B cell (primary cell): ENCODE measurements at regions not wholly inside any gene's neighbourhood (a gene's known extent, or its start where the extent isn't known, plus 50 kb on each side); places are given as distances from the start of the nearest gene placed in this dataset.

Experiments
- ATAC-seq: fragments of 200-7000 bp; cut with Tn5 transposase; one replicate; pipeline ENCODE4 v1.10.0; 2021; ENCODE audit warnings: low read depth, mild to moderate bottlenecking, moderate number of reproducible peaks, moderate library complexity
- CTCF ChIA-PET: fragments of 350-600 bp; sonication (Branson Sonifier 250); formaldehyde crosslinking; loops from one replicate; lab custom pipeline; 2021; ENCODE audit warnings: antibody characterized with exemption, inconsistent platforms; lab: Charles Lee
- POLR2A ChIA-PET: fragments of 350-600 bp; sonication (Branson Sonifier 250); formaldehyde crosslinking; loops from one replicate; lab custom pipeline; 2021; ENCODE audit warnings: antibody characterized with exemption; lab: Charles Lee
- DNase-seq: peaks from one replicate; pipeline ENCODE4 v3.0.0; 2013
- H2AFZ ChIP-seq: 2 replicates; pipeline ENCODE4 v1.6.1; 2012; ENCODE audit warnings: mild to moderate bottlenecking, low read depth, low read length; ENCODE audit not compliant: insufficient read depth, poor library complexity, severe bottlenecking
- H3K27ac ChIP-seq, 2 donors: 1 replicate in 1 of 2; 2 replicates in 1 of 2; pipeline ENCODE4 v1.5.1; 2012 to 2013; ENCODE audit warnings: low read length in 2 of 2, mild to moderate bottlenecking in 2 of 2, moderate library complexity in 1 of 2
- H3K27me3 ChIP-seq, 4 experiments: fragments of 200-600 bp in 1 of 4; sonication (generic) in 1 of 4; replicated peaks in 1 of 4; 1 replicate in 2 of 4; 2 replicates in 2 of 4; pipeline versions ENCODE4 v1.6.1 to v1.7.0; 2013 to 2016; ENCODE audit warnings: low read length in 3 of 4, mild to moderate bottlenecking in 2 of 4, mixed read lengths in 1 of 4, moderate library complexity in 1 of 4; ENCODE audit not compliant: insufficient read depth in 4 of 4, control insufficient read depth in 3 of 4; ENCODE audit errors: control extremely low read depth in 1 of 4
- H3K36me3 ChIP-seq, 2 experiments: replicated peaks in 1 of 2; 1 replicate in 1 of 2; 2 replicates in 1 of 2; pipeline versions ENCODE4 v1.6.1 to v1.7.1; 2013; ENCODE audit warnings: low read length in 1 of 2; ENCODE audit not compliant: insufficient read depth in 2 of 2, control insufficient read depth in 1 of 2; ENCODE audit errors: control extremely low read depth in 1 of 2, extremely low read depth in 1 of 2
- H3K4me1 ChIP-seq, 2 donors: fragments of 200-600 bp in 1 of 2; sonication (generic) in 1 of 2; 1 replicate in 1 of 2; 2 replicates in 1 of 2; pipeline versions ENCODE4 v1.5.1 to v1.6.1; 2013 to 2017; ENCODE audit warnings: low read length in 2 of 2; ENCODE audit not compliant: control insufficient read depth in 2 of 2, insufficient read depth in 2 of 2
- H3K4me2 ChIP-seq: replicated peaks from 2 replicates; pipeline ENCODE3; 2012; ENCODE audit warnings: mild to moderate bottlenecking, low read depth, low read length; ENCODE audit not compliant: poor library complexity, severe bottlenecking
- H3K4me3 ChIP-seq, 5 experiments: fragments of 200-600 bp in 1 of 5; sonication (generic) in 1 of 5; 1 replicate in 3 of 5; 2 replicates in 2 of 5; pipeline versions ENCODE4 v1.5.1 to v1.7.0; 2011 to 2016; ENCODE audit warnings: low read length in 4 of 5, mild to moderate bottlenecking in 4 of 5, low read depth in 2 of 5, control low read depth in 1 of 5, moderate library complexity in 1 of 5; ENCODE audit not compliant: insufficient read depth in 1 of 5; ENCODE audit errors: control extremely low read depth in 1 of 5, extremely low read depth in 1 of 5
- H3K79me2 ChIP-seq: fragments of 200-600 bp; sonication (generic); one replicate; pipeline ENCODE4 v1.6.0; 2016; ENCODE audit warnings: low read length; ENCODE audit not compliant: control insufficient read depth, insufficient read depth
- H3K9ac ChIP-seq: fragments of 200-600 bp; sonication (generic); 2 replicates; pipeline ENCODE4 v1.6.1; 2017; ENCODE audit warnings: mild to moderate bottlenecking, low read length, moderate library complexity
- H3K9me3 ChIP-seq, 3 donors: one replicate each; pipeline versions ENCODE4 v1.6.1 to v1.7.1; 2013; ENCODE audit warnings: low read length in 2 of 3; ENCODE audit not compliant: control insufficient read depth in 2 of 3, insufficient read depth in 1 of 3; ENCODE audit errors: control extremely low read depth in 1 of 3
- H4K20me1 ChIP-seq: 2 replicates; pipeline ENCODE4 v1.6.0; 2012; ENCODE audit warnings: mild to moderate bottlenecking, low read length; ENCODE audit not compliant: insufficient read depth, control insufficient read depth, poor library complexity, severe bottlenecking
- H3K27ac Mint-ChIP-seq: one replicate; pipeline ENCODE4 v1.8.0; 2021; ENCODE audit warnings: mixed read lengths
- H3K27me3 Mint-ChIP-seq: one replicate; pipeline ENCODE4 v1.8.0; 2021; ENCODE audit warnings: mixed read lengths
- H3K4me1 Mint-ChIP-seq: one replicate; pipeline ENCODE4 v1.8.0; 2021; ENCODE audit warnings: mixed read lengths
- H3K4me3 Mint-ChIP-seq: one replicate; pipeline ENCODE4 v1.8.0; 2021; ENCODE audit warnings: mixed read lengths
- H3K9me3 Mint-ChIP-seq: one replicate; pipeline ENCODE4 v1.8.0; 2022; ENCODE audit warnings: mixed read lengths; ENCODE audit not compliant: insufficient read depth
- CTCF ChIP-seq: fragments of 200-600 bp; IDR thresholded peaks from one replicate; pipeline ENCODE4 v1.8.0; 2022; ENCODE audit warnings: antibody characterized with exemption, mild to moderate bottlenecking
- EZH2 ChIP-seq: IDR thresholded peaks from 2 replicates; pipeline ENCODE4 v1.6.1; 2012; ENCODE audit warnings: borderline replicate concordance, low read depth, mild to moderate bottlenecking, moderate library complexity, low read length; ENCODE audit not compliant: insufficient read depth, poor library complexity, severe bottlenecking
- WGBS: methylation state at CpG from one replicate; pipeline ENCODE4 v1.1.5; 2013; ENCODE audit warnings: missing lambda C conversion rate; ENCODE audit not compliant: insufficient coverage; 5-methylcytosine and 5-hydroxymethylcytosine counted together
- intact Hi-C: fragments of 100-400 bp; cut with micrococcal nuclease; formaldehyde crosslinking; loops from one replicate; pipeline ENCODE4 v1.10.0; 2022

- Histone ChIP-seq H2AFZ (no peak overlapping the region), H3K36me3 (no peaks in the 10 kb centered on the region), H3K9me3 (peaks cover 0 to 3% (median 0%) of the 10 kb centered on the region in 3 donors), H3K9ac (no peak overlapping the region), H3K4me1 (no peaks in the 10 kb centered on the region), H3K4me3 (no peak overlapping the region), H3K27ac (no peak overlapping the region), H3K4me2 (no peak overlapping the region), H4K20me1 (no peaks in the 10 kb centered on the region), H3K27me3 (no peaks in the 10 kb centered on the region), H3K79me2 (no peaks in the 10 kb centered on the region)
- Mint-ChIP-seq H3K4me1 (no peaks in the 10 kb centered on the region), H3K4me3 (no peak overlapping the region), H3K27me3 (no peaks in the 10 kb centered on the region), H3K27ac (no peak overlapping the region), H3K9me3 (no peaks in the 10 kb centered on the region)
- ATAC-seq, result no peak
- CTCF ChIA-PET, result no interaction called here
- POLR2A ChIA-PET, result no interaction called here
- intact Hi-C loops, result no loop called here
- no peak for DNase-seq
- TF ChIP-seq EZH2 (no peak), CTCF (no peak)
- 97% methylated on average over 6 of the region's 7 CpGs for WGBS
These were observed 507.3 kb upstream of the MGMT start for GRCh38 chr10:128959746-128960145.

- CTCF ChIA-PET, result no interaction called here
- no peak for ATAC-seq
- H3K27ac ChIP-seq, result no peak overlapping the region
These were observed 506.5 kb upstream of the MGMT start for GRCh38 chr10:128960517-128960916.

More at GRCh38 chr10:128960517-128960916, 506.5 kb upstream of the MGMT start:
- Histone ChIP-seq H3K9me3 (no peaks in the 10 kb centered on the region), H3K79me2 (no peaks in the 10 kb centered on the region), H4K20me1 (no peaks in the 10 kb centered on the region), H3K27me3 (no peaks in the 10 kb centered on the region), H3K4me3 (no peak overlapping the region), H3K36me3 (no peaks in the 10 kb centered on the region), H2AFZ (no peak overlapping the region), H3K4me1 (no peaks in the 10 kb centered on the region), H3K4me2 (no peak overlapping the region), H3K9ac (no peak overlapping the region)
- TF ChIP-seq CTCF, result no peak
- TF ChIP-seq EZH2, result no peak
- H3K4me1 Mint-ChIP-seq, result no peaks in the 10 kb centered on the region
- 51% methylated on average over 4 of the region's 8 CpGs for WGBS
- no peaks in the 10 kb centered on the region for H3K9me3 Mint-ChIP-seq
- DNase-seq, result no peak
- H3K27me3 Mint-ChIP-seq, result no peaks in the 10 kb centered on the region
- H3K4me3 Mint-ChIP-seq, result no peak overlapping the region
- H3K27ac Mint-ChIP-seq, result no peak overlapping the region
- intact Hi-C loops, result no loop called here
- POLR2A ChIA-PET, result no interaction called here
